HG03045 (cell line): ENCODE measurements at regions not wholly inside any gene's neighbourhood (a gene's known extent, or its start where the extent isn't known, plus 50 kb on each side); places are given as distances from the start of the nearest gene placed in this dataset.
A peak's percentile ranks its signal among the peaks of the same experiment; 100 is the strongest.

ENCODE experiments used
- ATAC-seq: cut with Tn5 transposase; IDR thresholded peaks from one replicate; pipeline ENCODE4 v1.9.1; 2021; ENCODE audit warnings: mild to moderate bottlenecking, moderate library complexity; ENCODE audit not compliant: unreplicated experiment

GRCh38 chr1:106880226-106880625 is 176.2 kb upstream of the PRMT6 start:
- ATAC-seq = no peak

GRCh38 chr1:106883208-106883607 is 173.3 kb upstream of the PRMT6 start:
- no peak for ATAC-seq

- no peak for ATAC-seq
Measured at GRCh38 chr1:106889059-106889458, 167.4 kb upstream of the PRMT6 start.

- no peak for ATAC-seq
Measured at GRCh38 chr1:106889583-106889982, 166.9 kb upstream of the PRMT6 start.

GRCh38 chr1:106897976-106898375 is 158.5 kb upstream of the PRMT6 start:
- ATAC-seq = no peak

- ATAC-seq = no peak
Measured at GRCh38 chr1:106899644-106900043, 156.8 kb upstream of the PRMT6 start.

- ATAC-seq = peak; percentile 89
Measured at GRCh38 chr1:106907795-106908194, 148.7 kb upstream of the PRMT6 start.

- ATAC-seq = no peak
Measured at GRCh38 chr1:106908689-106909088, 147.8 kb upstream of the PRMT6 start.

GRCh38 chr1:106910798-106911197 is 145.7 kb upstream of the PRMT6 start:
- no peak for ATAC-seq

- no peak for ATAC-seq
Measured at GRCh38 chr1:106912131-106912530, 144.3 kb upstream of the PRMT6 start.

- no peak for ATAC-seq
Measured at GRCh38 chr1:106921186-106921585, 135.3 kb upstream of the PRMT6 start.

GRCh38 chr1:106924360-106924759 is 132.1 kb upstream of the PRMT6 start:
- no peak for ATAC-seq

GRCh38 chr1:106925750-106926149 is 130.7 kb upstream of the PRMT6 start:
- no peak for ATAC-seq

- no peak for ATAC-seq
Measured at GRCh38 chr1:106926803-106927582, 129.5 kb upstream of the PRMT6 start.

GRCh38 chr1:106937104-106937503 is 119.4 kb upstream of the PRMT6 start:
- no peak for ATAC-seq

- ATAC-seq = no peak
Measured at GRCh38 chr1:106944721-106945120, 111.8 kb upstream of the PRMT6 start.

- ATAC-seq = no peak
Measured at GRCh38 chr1:106952776-106953175, 103.7 kb upstream of the PRMT6 start.

- no peak for ATAC-seq
Measured at GRCh38 chr1:106954661-106955229, 101.7 kb upstream of the PRMT6 start.

GRCh38 chr1:106956721-106957120 is 99.8 kb upstream of the PRMT6 start:
- no peak for ATAC-seq

GRCh38 chr1:106957795-106958194 is 98.7 kb upstream of the PRMT6 start:
- ATAC-seq = no peak

- no peak for ATAC-seq
Measured at GRCh38 chr1:106960412-106960811, 96.1 kb upstream of the PRMT6 start.

GRCh38 chr1:106961646-106962045 is 94.8 kb upstream of the PRMT6 start:
- ATAC-seq = no peak

GRCh38 chr1:106962591-106962990 is 93.9 kb upstream of the PRMT6 start:
- no peak for ATAC-seq
